Transverse colon (tissue), 4 donors: ENCODE measurements at regions not wholly inside any gene's neighbourhood (a gene's known extent, or its start where the extent isn't known, plus 50 kb on each side); places are given as distances from the start of the nearest gene placed in this dataset.

Experiments used
- DNase-seq: peaks from one replicate; pipeline ENCODE4 v3.0.0-alpha.2; 2019
- H3K27ac ChIP-seq, 4 donors: fragments of 200-600 bp; sonication (generic); 2 replicates each; pipeline ENCODE4 v1.5.1; 2016 to 2018; ENCODE audit warnings: inconsistent platforms in 4 of 4
- H3K27me3 ChIP-seq: fragments of 200-600 bp; sonication (generic); 2 replicates; pipeline ENCODE4 v1.5.1; 2017; ENCODE audit warnings: inconsistent platforms
- H3K36me3 ChIP-seq, 4 donors: fragments of 200-600 bp; sonication (generic); 2 replicates each; pipeline ENCODE4 v1.5.1; 2017 to 2019; ENCODE audit warnings: inconsistent platforms in 4 of 4
- H3K4me1 ChIP-seq, 4 donors: fragments of 200-600 bp; sonication (generic); 2 replicates each; pipeline ENCODE4 v1.5.1; 2017 to 2020; ENCODE audit warnings: inconsistent platforms in 4 of 4
- H3K4me3 ChIP-seq, 4 donors: fragments of 200-600 bp; sonication (generic); 1 replicate in 1 of 4; 2 replicates in 3 of 4; pipeline versions ENCODE4 v1.5.1 to v1.6.1; 2017 to 2019; ENCODE audit warnings: inconsistent platforms in 4 of 4
- H3K9me3 ChIP-seq, 2 donors: fragments of 200-600 bp; sonication (generic); 2 replicates each; pipeline ENCODE4 v1.5.1; 2017 to 2019; ENCODE audit warnings: inconsistent platforms in 2 of 2
- CTCF ChIP-seq, 5 experiments: fragments of 200-600 bp in 3 of 5; fragments of 450-650 bp in 2 of 5; sonication (generic) in 3 of 5; IDR thresholded peaks; 1 replicate in 2 of 5; 2 replicates in 3 of 5; pipeline ENCODE4 v1.5.1; 2016 to 2017; ENCODE audit warnings: antibody characterized with exemption in 5 of 5, inconsistent platforms in 3 of 5, mild to moderate bottlenecking in 2 of 5, moderate library complexity in 1 of 5
- EP300 ChIP-seq: sonication (generic); formaldehyde crosslinking; IDR thresholded peaks from one replicate; pipeline ENCODE4 v1.6.1; 2017; ENCODE audit warnings: antibody characterized with exemption, low read depth
- POLR2A ChIP-seq: fragments of 450-650 bp; IDR thresholded peaks from one replicate; pipeline ENCODE4 v1.6.1; 2016; ENCODE audit warnings: antibody characterized with exemption, mild to moderate bottlenecking, moderate library complexity
- POLR2AphosphoS5 ChIP-seq, 3 donors: sonication (generic); formaldehyde crosslinking; IDR thresholded peaks; one replicate each; pipeline ENCODE4 v1.6.1; 2016; ENCODE audit warnings: antibody characterized with exemption in 3 of 3
- WGBS, 2 donors: methylation state at CpG; one replicate each; pipeline ENCODE4 v1.1.5; 2018; ENCODE audit warnings: low coverage in 1 of 2; 5-methylcytosine and 5-hydroxymethylcytosine counted together
- in situ Hi-C, 4 donors: fragments of 200-750 bp; cut with MboI; loops; one replicate each; pipeline versions ENCODE4 v1.15.0 to v1.15.1; 2017; ENCODE audit warnings: low sequenced_read_pairs in 3 of 4, low pct_ligation_motif_present in 1 of 4, low pct_unique_long_range_greater_than_20kb in 1 of 4
- intact Hi-C: fragments of 100-400 bp; cut with DNase I; formaldehyde crosslinking; loops from one replicate; pipeline ENCODE4 v1.15.1; 2023; ENCODE audit warnings: low total_unique reads

GRCh38 chrX:20382518-20383297, 116.0 kb upstream of the RPS6KA3 start:
- no peaks in the 10 kb centered on the region for H3K27me3 ChIP-seq
- no peak overlapping the region for H3K4me3 ChIP-seq
- no peak overlapping the region for H3K27ac ChIP-seq
- no peaks in the 10 kb centered on the region for H3K36me3 ChIP-seq
- no peak for DNase-seq
- H3K9me3 ChIP-seq: no peaks in the 10 kb centered on the region
- in situ Hi-C loops: no loop called here
- intact Hi-C loops: no loop called here
- WGBS, 2 donors: 42 to 100% methylated on average over 1 to 3 of the region's 3 CpGs
- H3K4me1 ChIP-seq: no peaks in the 10 kb centered on the region
- no peak for TF ChIP-seq EP300
- no peak for TF ChIP-seq POLR2AphosphoS5 (IDR thresholded peaks at IDR 0.05)
- no peak for TF ChIP-seq POLR2A
- no peak for TF ChIP-seq CTCF (IDR thresholded peaks at IDR 0.05)

GRCh38 chrX:20382082-20382481, 115.4 kb upstream of the RPS6KA3 start:
- Histone ChIP-seq H3K4me1 (no peaks in the 10 kb centered on the region), H3K36me3 (no peaks in the 10 kb centered on the region), H3K27me3 (no peaks in the 10 kb centered on the region), H3K9me3 (no peaks in the 10 kb centered on the region), H3K27ac (no peak overlapping the region), H3K4me3 (no peak overlapping the region)
- 64% methylated on average over 1 of the region's 1 CpG; no CpG with 5 or more reads in 1 of the 2 donors for WGBS, 2 donors
- no peak for DNase-seq
- intact Hi-C loops (no loop called here), in situ Hi-C loops (no loop called here)
- TF ChIP-seq CTCF (IDR thresholded peaks at IDR 0.05) (no peak), POLR2AphosphoS5 (IDR thresholded peaks at IDR 0.05) (no peak), POLR2A (no peak), EP300 (no peak)

- WGBS, 2 donors: 19% methylated on average over 3 of the region's 3 CpGs; no CpG with 5 or more reads in 1 of the 2 donors
- Histone ChIP-seq H3K27me3 (no peaks in the 10 kb centered on the region), H3K9me3 (no peaks in the 10 kb centered on the region), H3K36me3 (no peaks in the 10 kb centered on the region), H3K27ac (peak overlapping the region; percentile 44 to 63 (median 60)), H3K4me3 (no peak overlapping the region), H3K4me1 (peaks cover 0 to 13% (median 2%) of the 10 kb centered on the region in 4 donors)
- in situ Hi-C loops (no loop called here), intact Hi-C loops (no loop called here)
- TF ChIP-seq POLR2AphosphoS5 (IDR thresholded peaks at IDR 0.05): peak in 1 of 3 donors; percentile 40
- TF ChIP-seq POLR2A: no peak
- peak; percentile 60 for DNase-seq
These were observed 111.7 kb upstream of the RPS6KA3 start for GRCh38 chrX:20378233-20378920.

- WGBS, 2 donors: 45% methylated on average over 4 of the region's 4 CpGs; no CpG with 5 or more reads in 1 of the 2 donors
- H3K4me3 ChIP-seq: no peak overlapping the region
- no peak for DNase-seq
- H3K9me3 ChIP-seq: no peaks in the 10 kb centered on the region
- no peak for TF ChIP-seq CTCF (IDR thresholded peaks at IDR 0.05)
- TF ChIP-seq EP300: no peak
- TF ChIP-seq POLR2A: no peak
- no peak for TF ChIP-seq POLR2AphosphoS5 (IDR thresholded peaks at IDR 0.05)
- in situ Hi-C loops (no loop called here), intact Hi-C loops (no loop called here)
- H3K4me1 ChIP-seq: peaks cover 0 to 13% (median 2%) of the 10 kb centered on the region in 4 donors
- peak overlapping the region; percentile 22 to 62 (median 30) for H3K27ac ChIP-seq
- H3K27me3 ChIP-seq: no peaks in the 10 kb centered on the region
- H3K36me3 ChIP-seq: no peaks in the 10 kb centered on the region
These were observed 108.3 kb upstream of the RPS6KA3 start for GRCh38 chrX:20374900-20375438.
